PC-3 (cell line): ENCODE measurements at regions not wholly inside any gene's neighbourhood (a gene's known extent, or its start where the extent isn't known, plus 50 kb on each side); places are given as distances from the start of the nearest gene placed in this dataset.

Experiments
- CTCF ChIP-seq: fragments of 300-600 bp; sonication (generic); conservative IDR thresholded peaks from 2 replicates; pipeline ENCODE4 v1.5.1; 2017; ENCODE audit warnings: antibody characterized with exemption, low read depth, mild to moderate bottlenecking, low read length
- EZH2 ChIP-seq: fragments of 300-600 bp; sonication (generic); IDR thresholded peaks from one replicate; pipeline ENCODE4 v1.6.1; 2017; ENCODE audit warnings: antibody characterized with exemption, mild to moderate bottlenecking, low read length; ENCODE audit not compliant: unreplicated experiment
- EZH2phosphoT487 ChIP-seq: fragments of 300-600 bp; sonication (generic); IDR thresholded peaks from 2 replicates; pipeline ENCODE4 v1.6.1; 2018; ENCODE audit warnings: mild to moderate bottlenecking, antibody characterized with exemption, low read length, borderline replicate concordance

- TF ChIP-seq EZH2 (no peak), CTCF (no peak), EZH2phosphoT487 (no peak)
Measured at GRCh38 chr6:25100288-25100687, 164.5 kb upstream of the RIPOR2 start.
